H1 (cell line): ENCODE measurements at regions not wholly inside any gene's neighbourhood (a gene's known extent, or its start where the extent isn't known, plus 50 kb on each side); places are given as distances from the start of the nearest gene placed in this dataset.

Source experiments
- CTCF ChIA-PET: fragments of 300-600 bp; sonication (Branson Sonifier 250); formaldehyde crosslinking; loops from one replicate; lab custom pipeline; 2021; ENCODE audit not compliant: partially characterized antibody; lab: Charles Lee
- POLR2A ChIA-PET: fragments of 300-600 bp; sonication (Branson Sonifier 250); formaldehyde crosslinking; loops from one replicate; lab custom pipeline; 2021; ENCODE audit warnings: inconsistent platforms; ENCODE audit not compliant: partially characterized antibody; lab: Charles Lee
- DNase-seq, 2 experiments: peaks; one replicate each; pipeline versions ENCODE4 v3.0.0 to v3.0.0-alpha.2; 2010 to 2022; ENCODE audit warnings: low spot score in 2 of 2, low read depth in 1 of 2, mixed read lengths in 1 of 2
- FAIRE-seq: peaks from 2 replicates; lab custom pipeline; 2011; peaks lifted over from hg19 to GRCh38; lab: Jason Lieb, UNC
- H2AFZ ChIP-seq: 2 replicates; pipeline ENCODE4 v1.8.1; 2012; ENCODE audit warnings: low read length, inconsistent platforms
- H2AK5ac ChIP-seq: 2 replicates; pipeline ENCODE4 v1.6.1; 2013; ENCODE audit warnings: low read depth, low read length
- H2BK120ac ChIP-seq: replicated peaks from 2 replicates; pipeline ENCODE3; 2013; ENCODE audit warnings: low read depth, low read length, inconsistent platforms
- H2BK12ac ChIP-seq: 2 replicates; pipeline ENCODE4 v1.6.1; 2013; ENCODE audit warnings: low read depth, low read length
- H2BK15ac ChIP-seq: 2 replicates; pipeline ENCODE4 v1.6.1; 2013; ENCODE audit warnings: low read length
- H2BK20ac ChIP-seq: 2 replicates; pipeline ENCODE4 v1.6.1; 2013; ENCODE audit warnings: low read length
- H2BK5ac ChIP-seq: 2 replicates; pipeline ENCODE4 v1.6.1; 2013; ENCODE audit warnings: low read depth, low read length
- H3K14ac ChIP-seq: 2 replicates; pipeline ENCODE4 v1.6.1; 2013; ENCODE audit warnings: inconsistent platforms; ENCODE audit not compliant: insufficient read length
- H3K18ac ChIP-seq: 2 replicates; pipeline ENCODE4 v1.6.1; 2013; ENCODE audit warnings: low read length; ENCODE audit errors: extremely low read depth
- H3K23ac ChIP-seq: 2 replicates; pipeline ENCODE4 v1.6.1; 2013; ENCODE audit warnings: inconsistent platforms; ENCODE audit not compliant: insufficient read length
- H3K23me2 ChIP-seq: 2 replicates; pipeline ENCODE4 v1.6.1; 2013; ENCODE audit warnings: low read depth, low read length
- H3K27ac ChIP-seq: 2 replicates; pipeline ENCODE4 v1.6.1; 2011; ENCODE audit warnings: low read depth, low read length, inconsistent platforms
- H3K27me3 ChIP-seq, 4 experiments: replicated peaks in 1 of 4; 1 replicate in 1 of 4; 2 replicates in 3 of 4; pipeline versions ENCODE4 v1.6.1 to v1.8.1; 2011 to 2013; ENCODE audit warnings: low read length in 3 of 4, mild to moderate bottlenecking in 3 of 4, inconsistent platforms in 2 of 4, mixed read lengths in 2 of 4, moderate library complexity in 1 of 4; ENCODE audit not compliant: control insufficient read depth in 3 of 4, insufficient read depth in 3 of 4; ENCODE audit errors: extremely low read depth in 1 of 4
- H3K36me3 ChIP-seq, 4 experiments: 2 replicates each; pipeline versions ENCODE4 v1.6.1 to v1.8.1; 2011 to 2013; ENCODE audit warnings: mild to moderate bottlenecking in 4 of 4, low read length in 3 of 4, moderate library complexity in 2 of 4, control low read depth in 1 of 4, inconsistent platforms in 1 of 4; ENCODE audit not compliant: insufficient read depth in 4 of 4, control insufficient read depth in 2 of 4
- H3K4ac ChIP-seq: replicated peaks from 2 replicates; pipeline ENCODE3; 2013; ENCODE audit warnings: low read length, low read depth, mixed read lengths, inconsistent platforms; ENCODE audit not compliant: insufficient read length
- H3K4me1 ChIP-seq, 4 experiments: replicated peaks in 1 of 4; 1 replicate in 1 of 4; 2 replicates in 3 of 4; pipeline versions ENCODE4 v1.6.1 to v1.8.1; 2011 to 2013; ENCODE audit warnings: low read length in 3 of 4, inconsistent platforms in 2 of 4, mixed read lengths in 1 of 4; ENCODE audit not compliant: insufficient read depth in 4 of 4, control insufficient read depth in 3 of 4
- H3K4me2 ChIP-seq, 2 experiments: 2 replicates each; pipeline versions ENCODE4 v1.6.1 to v1.8.1; 2011 to 2013; ENCODE audit warnings: low read depth in 2 of 2, low read length in 2 of 2, control low read depth in 1 of 2, inconsistent platforms in 1 of 2, mild to moderate bottlenecking in 1 of 2; ENCODE audit not compliant: insufficient read depth in 1 of 2
- H3K4me3 ChIP-seq, 4 experiments: fragments of 200-600, 300-600 bp in 1 of 4; sonication (generic), shearing (Covaris generic), sonication (Bioruptor Twin) in 1 of 4; 2 replicates each; pipeline versions ENCODE4 v1.5.1 to v1.8.1; 2011 to 2016; ENCODE audit warnings: low read length in 4 of 4, low read depth in 3 of 4, control low read depth in 2 of 4, inconsistent platforms in 2 of 4, mild to moderate bottlenecking in 2 of 4, mixed read lengths in 1 of 4, moderate library complexity in 1 of 4; ENCODE audit not compliant: insufficient read depth in 2 of 4; ENCODE audit errors: extremely low read depth in 1 of 4
- H3K56ac ChIP-seq: replicated peaks from 2 replicates; pipeline ENCODE3; 2013; ENCODE audit warnings: low read depth, mild to moderate bottlenecking, mixed read lengths, low read length, inconsistent platforms; ENCODE audit not compliant: insufficient read length
- H3K79me1 ChIP-seq: 2 replicates; pipeline ENCODE4 v1.6.1; 2013; ENCODE audit warnings: low read depth, low read length, control low read depth
- H3K79me2 ChIP-seq, 2 experiments: 2 replicates each; pipeline versions ENCODE4 v1.6.1 to v1.8.1; 2012 to 2013; ENCODE audit warnings: low read length in 2 of 2, mild to moderate bottlenecking in 2 of 2, inconsistent platforms in 1 of 2; ENCODE audit not compliant: insufficient read depth in 2 of 2, control insufficient read depth in 1 of 2
- H3K9ac ChIP-seq, 4 experiments: replicated peaks in 1 of 4; 1 replicate in 1 of 4; 2 replicates in 3 of 4; pipeline versions ENCODE4 v1.6.1 to v1.8.1; 2011 to 2013; ENCODE audit warnings: low read depth in 3 of 4, low read length in 3 of 4, control low read depth in 2 of 4, mild to moderate bottlenecking in 2 of 4, moderate library complexity in 2 of 4, inconsistent platforms in 1 of 4; ENCODE audit errors: extremely low read depth in 1 of 4
- H3K9me3 ChIP-seq, 2 experiments: 2 replicates each; pipeline versions ENCODE4 v1.6.1 to v1.8.1; 2012 to 2013; ENCODE audit warnings: mild to moderate bottlenecking in 2 of 2, moderate library complexity in 2 of 2, control low read depth in 1 of 2, inconsistent platforms in 1 of 2, low read depth in 1 of 2, low read length in 1 of 2, mixed read lengths in 1 of 2; ENCODE audit not compliant: insufficient read depth in 2 of 2
- H4K20me1 ChIP-seq, 2 experiments: replicated peaks in 1 of 2; 2 replicates each; pipeline versions ENCODE3 to v1.8.1; 2011 to 2013; ENCODE audit warnings: inconsistent platforms in 2 of 2, low read length in 2 of 2, mild to moderate bottlenecking in 1 of 2; ENCODE audit not compliant: insufficient read depth in 2 of 2, control insufficient read depth in 1 of 2
- H4K5ac ChIP-seq: 2 replicates; pipeline ENCODE4 v1.6.1; 2013; ENCODE audit warnings: low read length, low read depth, mixed read lengths, inconsistent platforms; ENCODE audit not compliant: insufficient read length
- H4K8ac ChIP-seq: 2 replicates; pipeline ENCODE4 v1.8.0; 2013; ENCODE audit warnings: mild to moderate bottlenecking, moderate library complexity, low read length, inconsistent platforms; ENCODE audit not compliant: insufficient read depth; ENCODE audit errors: extremely low read depth
- H4K91ac ChIP-seq: replicated peaks from 2 replicates; pipeline ENCODE3; 2013; ENCODE audit warnings: low read length, mixed read lengths, inconsistent platforms; ENCODE audit not compliant: insufficient read length
- CBX5 ChIP-seq: fragments of 300-800, 300-1000 bp; sonication (generic); IDR thresholded peaks from 2 replicates; pipeline ENCODE4 v1.7.1; 2016; ENCODE audit warnings: antibody characterized with exemption, low read length, low read depth
- CTBP2 ChIP-seq: IDR thresholded peaks from 2 replicates; pipeline ENCODE4 v1.7.0; 2011; ENCODE audit warnings: borderline replicate concordance, mild to moderate bottlenecking, moderate library complexity, mixed read lengths, low read length; ENCODE audit not compliant: insufficient read depth, insufficient read length
- EGR1 ChIP-seq: IDR thresholded peaks from 2 replicates; pipeline ENCODE4 v1.6.1; 2011; ENCODE audit warnings: low read depth, low read length, borderline replicate concordance
- EP300 ChIP-seq, 2 experiments: IDR thresholded peaks; 1 replicate in 1 of 2; 2 replicates in 1 of 2; pipeline ENCODE4 v1.6.1; 2011 to 2012; ENCODE audit warnings: low read depth in 2 of 2, low read length in 2 of 2, mild to moderate bottlenecking in 2 of 2, borderline replicate concordance in 1 of 2, inconsistent platforms in 1 of 2, moderate library complexity in 1 of 2
- FOSL1 ChIP-seq: IDR thresholded peaks from 2 replicates; pipeline ENCODE4 v1.6.1; 2011; ENCODE audit warnings: mild to moderate bottlenecking, low read depth, low read length, moderate library complexity; ENCODE audit not compliant: insufficient read depth
- NANOG ChIP-seq: IDR thresholded peaks from 2 replicates; pipeline ENCODE4 v1.6.1; 2011; ENCODE audit warnings: low read length, low read depth, mild to moderate bottlenecking, inconsistent platforms; ENCODE audit not compliant: insufficient read depth, poor library complexity, severe bottlenecking
- POU5F1 ChIP-seq: IDR thresholded peaks from 2 replicates; pipeline ENCODE4 v1.6.1; 2011; ENCODE audit warnings: low read depth, mild to moderate bottlenecking, low read length, moderate library complexity
- RAD21 ChIP-seq, 2 experiments: IDR thresholded peaks in 1 of 2; conservative IDR thresholded peaks in 1 of 2; 2 replicates each; pipeline ENCODE4 v1.6.1; 2011; ENCODE audit warnings: low read depth in 2 of 2, low read length in 2 of 2, improper control_type of control experiment in 1 of 2, inconsistent platforms in 1 of 2, mild to moderate bottlenecking in 1 of 2, moderate library complexity in 1 of 2
- RXRA ChIP-seq: IDR thresholded peaks from 2 replicates; pipeline ENCODE4 v1.6.1; 2011; ENCODE audit warnings: low read depth, mild to moderate bottlenecking, low read length, moderate library complexity; ENCODE audit not compliant: insufficient read depth
- SP1 ChIP-seq: IDR thresholded peaks from 2 replicates; pipeline ENCODE4 v1.6.1; 2011; ENCODE audit warnings: low read depth, low read length
- SUZ12 ChIP-seq: fragments of 200-600 bp; sonication (generic); IDR thresholded peaks from 2 replicates; pipeline ENCODE4 v1.6.1; 2012; ENCODE audit warnings: mild to moderate bottlenecking, inconsistent platforms, low read length, moderate library complexity, mixed read lengths
- TEAD4 ChIP-seq: IDR thresholded peaks from 2 replicates; pipeline ENCODE4 v1.6.1; 2012; ENCODE audit warnings: low read depth, low read length, inconsistent platforms, mixed read lengths
- YY1 ChIP-seq: IDR thresholded peaks from 2 replicates; pipeline ENCODE4 v1.6.1; 2011; ENCODE audit warnings: low read depth, mild to moderate bottlenecking, low read length
- WGBS, 2 experiments: shearing (Covaris generic) in 1 of 2; methylation state at CpG; one replicate each; pipeline versions ENCODE4 v1.1.6 to v1.1.7; 2013 to 2015; ENCODE audit warnings: low lambda C conversion rate in 2 of 2, mixed read lengths in 2 of 2, inconsistent platforms in 1 of 2, low coverage in 1 of 2, missing lambda C conversion rate in 1 of 2; ENCODE audit not compliant: insufficient replicate concordance in 2 of 2, insufficient coverage in 1 of 2, insufficient read length in 1 of 2; ENCODE audit errors: extremely low coverage in 1 of 2, missing lambda C conversion rate in 1 of 2; 5-methylcytosine and 5-hydroxymethylcytosine counted together

- Histone ChIP-seq H2BK15ac (no peak overlapping the region), H3K4ac (no peak overlapping the region), H2AFZ (peak overlapping the region; percentile 95; the same call in 1 of the 2 replicates), H3K27me3 (no peaks in the 10 kb centered on the region), H3K79me2 (no peaks in the 10 kb centered on the region), H3K18ac (no peak overlapping the region), H2BK5ac (no peak overlapping the region), H4K20me1 (no peaks in the 10 kb centered on the region), H3K23ac (no peak overlapping the region), H2AK5ac (no peak overlapping the region), H3K9ac (no peak overlapping the region), H3K14ac (no peak overlapping the region), H3K4me2 (0 out of 4 replicates have a peak overlapping the region, but pooled peaks of 1 of the 2 experiments have one; percentile 6), H3K56ac (no peak overlapping the region), H2BK20ac (no peak overlapping the region), H3K23me2 (no peaks in the 10 kb centered on the region), H3K4me3 (peak overlapping the region in 1 of 4 experiments; percentile 26; a peak in 1 of 8 replicates), H3K4me1 (peaks cover 0 to 4% (median under 1%) of the 10 kb centered on the region in 4 experiments; a peak in 4 of 7 replicates), H2BK120ac (no peak overlapping the region), H4K5ac (no peak overlapping the region)
- ChIA-PET POLR2A (no interaction called here), CTCF (interaction anchor here (0.6 to 1.7 kb wide), 2 partner anchors 121 to 418 kb away, joined by 3 to 4 read pairs; no protein-coding TSS in a partner anchor)
- DNase-seq = peak in 1 of 2 experiments; percentile 88
- peak; percentile 83; the same call in 1 of the 2 replicates for TF ChIP-seq RXRA
- TF ChIP-seq YY1 = peak; percentile 88
- TF ChIP-seq EP300 (IDR thresholded peaks at IDR 0.05; ENCODE audit: borderline replicate concordance in 1 of 2, low read depth in 2 of 2, low read length in 2 of 2) = peak in 1 of 2 experiments; percentile 44; a peak in 1 of 3 replicates
- TF ChIP-seq SP1 = peak; percentile 58; the same call in 1 of the 2 replicates
- no peak for TF ChIP-seq SUZ12
- TF ChIP-seq NANOG = peak; percentile 64
- 0 out of 2 replicates have a peak, but pooled peaks have one; percentile 14 for TF ChIP-seq POU5F1
- no peak for TF ChIP-seq CBX5
- TF ChIP-seq TEAD4 = 0 out of 2 replicates have a peak, but pooled peaks have one; percentile 40
- TF ChIP-seq EGR1 = 0 out of 2 replicates have a peak, but pooled peaks have one; percentile 22
- TF ChIP-seq FOSL1 = no peak
- TF ChIP-seq RAD21 (IDR thresholded peaks at IDR 0.05 in 1 of 2, conservative IDR thresholded peaks at IDR 0.05 in 1 of 2; ENCODE audit: low read depth in 2 of 2, low read length in 2 of 2) = no peak
- TF ChIP-seq CTBP2 = no peak
- TF ChIP-seq, all 59 proteins: peak for 8
- H3K9me3 ChIP-seq = 0 out of 4 replicates have a peak, but pooled peaks cover 0 to 3% of the 10 kb centered on the region in 2 experiments
- no peak overlapping the region for H4K91ac ChIP-seq
- no peaks in the 10 kb centered on the region for H3K36me3 ChIP-seq
- WGBS, 2 experiments = 57% methylated on average over 3 of the region's 3 CpGs; no CpG with 5 or more reads in 1 of the 2 experiments
- no peak overlapping the region for H3K27ac ChIP-seq
- no peak overlapping the region for H4K8ac ChIP-seq
- FAIRE-seq = peak; percentile 77
- H3K79me1 ChIP-seq = no peaks in the 10 kb centered on the region
- no peak overlapping the region for H2BK12ac ChIP-seq
These were observed 671.1 kb downstream of the FAT4 start for GRCh38 chr4:125985856-125986255.
